NOMO-1 (cell line): ENCODE measurements at regions not wholly inside any gene's neighbourhood (a gene's known extent, or its start where the extent isn't known, plus 50 kb on each side); places are given as distances from the start of the nearest gene placed in this dataset.

Source experiments
- DNase-seq, 2 experiments: peaks; one replicate each; lab custom pipeline; 2025; ENCODE audit not compliant: unreplicated experiment in 2 of 2; lab: John Stamatoyannopoulos, UW

GRCh38 chr2:121004950-121005349 lies 269.3 kb downstream of the GLI2 start:
- DNase-seq, result no peak

- DNase-seq, result no peak
These were observed 269.8 kb downstream of the GLI2 start for GRCh38 chr2:121005453-121005852.

GRCh38 chr2:121006743-121007489 lies 271.2 kb downstream of the GLI2 start:
- no peak for DNase-seq

DNA sequence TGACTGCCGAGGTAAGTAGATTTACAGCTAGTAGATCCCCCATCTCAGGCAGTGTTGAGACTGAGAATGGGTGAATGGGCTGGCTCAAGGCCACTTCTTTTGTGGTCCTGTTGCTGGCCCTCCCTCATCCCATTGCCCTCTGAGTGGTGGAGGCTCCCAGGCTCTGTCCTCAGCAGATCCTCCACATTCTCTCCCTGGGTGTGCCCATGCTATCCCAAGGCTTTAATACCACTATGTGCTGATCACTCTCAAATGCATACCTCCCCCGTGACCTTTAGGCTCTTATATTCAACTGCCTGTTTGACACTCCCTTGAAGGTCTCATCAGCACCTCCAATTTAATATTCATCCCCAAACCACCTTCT lies 271.8 kb downstream of the GLI2 start:
- DNase-seq, result no peak

DNA sequence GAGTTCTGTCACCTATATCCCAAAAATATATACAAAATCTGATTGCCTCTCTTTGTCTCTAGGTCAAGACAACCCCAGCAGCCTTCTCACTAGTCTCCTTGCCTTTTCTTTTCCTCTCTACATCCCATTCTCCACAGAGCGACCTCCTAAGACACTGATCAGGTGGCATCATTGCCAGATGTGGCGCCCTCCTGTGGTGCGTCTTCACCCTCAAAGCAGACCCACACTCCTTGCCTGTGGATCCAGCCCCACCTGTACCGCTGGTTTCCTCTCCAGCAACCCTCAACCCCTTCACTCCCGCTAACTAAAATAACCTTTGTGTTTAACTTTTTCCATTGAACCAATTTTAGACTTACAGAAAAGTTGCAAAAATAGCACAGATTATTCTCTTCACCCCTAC lies 273.3 kb downstream of the GLI2 start:
- DNase-seq, result no peak

GRCh38 chr2:121010998-121011397 lies 274.0 kb downstream of the TFCP2L1 start:
- no peak for DNase-seq

DNA sequence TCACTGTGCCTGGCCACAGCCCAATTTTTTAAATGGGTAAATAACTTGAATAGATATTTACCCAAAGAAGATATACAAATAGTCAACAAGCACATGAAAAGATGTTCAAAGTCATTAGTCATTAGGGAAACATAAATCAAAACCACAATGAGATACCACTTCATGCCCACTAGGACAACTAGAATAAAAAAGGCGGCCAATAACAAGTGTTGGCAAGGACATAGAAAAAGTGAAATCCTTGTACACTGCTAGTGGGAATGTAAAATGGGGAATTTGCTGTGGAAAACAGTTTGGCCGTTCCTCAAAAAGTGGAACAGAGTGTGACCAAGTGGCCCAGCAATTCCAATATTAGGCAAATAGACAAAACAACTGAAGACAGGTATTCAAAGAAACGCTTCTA lies 270.1 kb downstream of the TFCP2L1 start:
- no peak for DNase-seq

- no peak for DNase-seq
These were observed 269.0 kb downstream of the TFCP2L1 start for GRCh38 chr2:121015971-121016485.

DNA sequence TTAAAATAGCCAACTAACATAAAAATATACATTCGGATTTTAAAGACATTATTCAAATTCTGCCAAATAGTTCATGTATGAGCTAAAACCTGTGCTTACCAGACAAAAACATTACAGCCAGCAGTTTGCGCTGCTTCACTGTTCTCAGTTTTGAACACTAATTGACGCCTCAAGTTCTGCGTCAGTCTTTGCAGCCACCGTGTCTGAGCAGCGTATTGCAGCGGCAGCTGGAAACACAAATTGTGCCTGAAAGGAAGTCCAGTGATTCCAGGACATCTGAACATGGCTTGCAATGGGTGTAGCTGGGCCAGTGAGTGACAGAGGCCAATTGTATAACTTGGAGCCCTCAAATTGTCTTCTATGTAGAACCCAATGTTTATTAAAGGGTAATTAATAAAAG lies 267.6 kb downstream of the TFCP2L1 start:
- no peak for DNase-seq

GRCh38 chr2:121018136-121019061 lies 266.6 kb downstream of the TFCP2L1 start:
- no peak for DNase-seq

DNA sequence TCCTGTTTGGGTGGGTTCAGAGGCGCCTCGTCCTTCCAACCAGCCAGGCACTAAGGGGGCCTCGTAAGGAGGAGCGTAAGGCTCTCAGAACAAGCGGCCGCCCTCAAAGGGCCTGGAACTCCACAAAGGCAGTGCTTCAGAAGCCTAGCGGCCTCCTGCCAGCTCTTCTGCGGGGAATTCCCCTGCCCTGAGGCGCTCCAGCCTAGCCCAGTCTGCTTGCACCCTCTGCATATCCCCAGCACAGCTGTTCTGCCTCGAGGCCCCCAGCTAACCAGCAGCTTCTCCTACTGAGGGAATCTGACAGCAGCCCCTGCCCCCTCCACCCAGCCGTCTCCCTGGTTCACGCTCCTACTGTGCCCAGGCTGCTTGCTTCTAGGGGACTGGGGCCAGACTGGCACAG lies 265.9 kb downstream of the TFCP2L1 start:
- no peak for DNase-seq

DNA sequence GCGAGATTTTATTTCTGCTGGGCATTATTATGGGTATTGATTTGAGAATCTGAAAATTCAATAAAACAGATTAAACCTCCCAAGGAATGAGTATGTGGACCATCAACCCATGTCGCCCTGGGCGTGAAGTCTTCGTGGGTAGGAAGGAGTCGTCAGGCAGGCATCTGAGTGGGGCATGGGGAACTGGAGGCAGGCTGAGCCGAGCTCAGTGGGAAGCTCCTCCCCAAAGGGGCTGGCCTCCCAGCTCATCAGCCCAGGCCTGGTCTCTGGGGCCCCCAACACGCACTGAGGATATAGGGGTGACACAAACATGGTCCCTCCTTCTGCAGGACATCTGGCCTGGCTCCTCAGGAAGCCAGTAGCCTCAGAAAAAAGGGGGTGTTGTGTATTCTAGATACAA lies 265.2 kb downstream of the TFCP2L1 start:
- no peak for DNase-seq

GRCh38 chr2:121021685-121022084 lies 263.3 kb downstream of the TFCP2L1 start:
- DNase-seq, result no peak

GRCh38 chr2:121028577-121028976 lies 256.4 kb downstream of the TFCP2L1 start:
- DNase-seq, result no peak

DNA sequence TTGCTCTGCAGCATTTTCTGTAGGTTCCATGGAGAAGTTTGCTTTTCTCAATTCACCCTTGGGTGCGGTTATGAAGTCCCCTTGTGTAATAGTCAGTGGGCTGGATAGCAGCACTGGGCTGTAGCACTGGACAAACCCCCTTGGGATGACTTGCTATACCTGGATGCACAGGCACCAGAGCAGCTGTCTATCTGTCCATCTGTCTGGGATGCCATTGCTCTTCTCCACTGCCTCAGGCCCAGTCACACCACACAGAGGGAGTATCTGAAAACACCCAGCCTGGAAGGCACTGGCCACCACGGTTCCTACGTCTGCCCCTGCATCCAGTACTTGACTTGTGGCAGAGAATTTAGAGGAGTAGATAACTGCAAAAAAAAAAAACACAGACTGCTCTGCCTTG lies 254.5 kb downstream of the TFCP2L1 start:
- DNase-seq, result no peak

- no peak for DNase-seq
These were observed 253.2 kb downstream of the TFCP2L1 start for GRCh38 chr2:121031568-121032340.

GRCh38 chr2:121033461-121033996 lies 251.5 kb downstream of the TFCP2L1 start:
- DNase-seq, result no peak

DNA sequence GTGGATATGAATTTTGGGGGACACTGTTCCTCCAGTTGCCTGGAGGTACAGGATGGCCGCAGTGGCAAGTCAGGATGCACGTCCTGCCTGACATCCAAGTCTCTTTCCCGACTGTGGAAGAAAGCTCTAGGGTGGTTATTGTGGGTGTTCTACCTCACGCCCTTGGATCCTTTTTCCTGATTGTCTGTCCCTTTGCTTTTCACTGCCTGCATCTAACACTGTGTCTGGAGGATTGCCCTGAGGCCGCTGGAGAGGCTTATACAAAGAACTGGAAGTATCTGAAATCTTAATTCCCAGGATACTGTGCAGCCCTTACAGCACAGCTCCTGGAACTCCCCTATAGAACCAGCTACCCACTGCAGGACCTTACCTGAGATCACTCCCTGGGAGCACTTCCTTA lies 250.5 kb downstream of the TFCP2L1 start:
- no peak for DNase-seq

DNA sequence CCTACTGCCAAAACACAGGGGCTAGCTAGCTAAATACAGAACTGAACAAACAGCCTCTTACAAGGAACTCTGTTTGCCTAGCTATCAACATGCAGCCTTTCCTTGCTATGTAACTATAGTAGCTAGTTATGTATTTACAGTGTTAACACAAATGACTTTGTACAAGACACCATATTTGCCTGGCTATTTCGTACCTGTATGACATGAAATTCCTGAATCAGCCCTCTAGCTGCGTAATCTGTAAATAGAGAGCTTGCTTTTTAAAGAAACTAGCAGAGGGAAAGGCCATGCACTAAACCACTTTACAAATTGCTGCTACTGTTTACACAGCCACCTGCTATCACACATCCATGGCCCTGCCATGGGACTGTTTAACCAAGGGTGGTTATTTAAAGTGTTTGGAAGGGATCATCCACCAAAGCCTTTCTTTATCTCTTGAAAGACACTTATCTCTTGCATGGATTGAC lies 248.7 kb downstream of the TFCP2L1 start:
- no peak for DNase-seq

DNA sequence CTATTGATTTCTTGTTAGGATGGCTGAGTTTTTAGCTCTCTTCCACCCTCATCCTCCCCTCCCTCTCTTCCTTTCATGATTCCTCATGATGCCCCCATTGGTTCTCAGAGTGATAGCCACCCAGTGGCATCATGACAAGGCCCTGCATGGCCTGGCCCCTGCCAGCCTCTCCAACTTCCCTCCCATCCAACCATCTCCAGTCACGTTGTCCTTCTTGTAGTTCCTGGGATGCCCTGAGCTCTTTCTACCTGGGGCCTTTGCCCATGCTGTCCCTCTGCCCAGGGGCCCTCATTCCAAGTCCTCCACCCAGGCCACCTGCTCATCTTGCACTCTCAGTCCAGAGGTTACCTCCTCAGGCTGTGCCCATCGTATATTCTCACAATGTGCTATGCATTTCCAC lies 247.5 kb downstream of the TFCP2L1 start:
- no peak for DNase-seq

DNA sequence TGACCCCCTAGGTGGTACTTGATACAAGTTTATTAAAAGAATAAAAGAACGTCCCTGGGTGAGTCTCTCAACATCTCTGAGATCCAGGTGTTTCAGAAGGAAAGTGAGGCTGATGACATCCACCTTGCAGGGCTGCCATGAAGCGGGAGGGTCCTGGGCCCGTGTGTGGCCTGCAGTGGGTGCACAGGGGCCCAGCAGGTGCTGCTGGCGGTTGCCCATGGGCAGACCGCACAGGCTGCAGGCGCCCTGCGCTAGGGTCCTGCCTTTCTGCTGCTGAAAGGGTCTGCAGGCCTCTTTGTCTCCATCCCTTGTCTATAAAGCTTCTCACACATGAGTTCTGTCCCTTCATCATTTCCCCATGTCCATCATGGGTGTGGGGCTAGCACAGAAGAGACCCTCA lies 247.0 kb downstream of the TFCP2L1 start:
- no peak for DNase-seq
